ENCODE measurements at regions not wholly inside any gene's neighbourhood (a gene's known extent, or its start where the extent isn't known, plus 50 kb on each side); places are given as distances from the start of the nearest gene placed in this dataset.

DNA sequence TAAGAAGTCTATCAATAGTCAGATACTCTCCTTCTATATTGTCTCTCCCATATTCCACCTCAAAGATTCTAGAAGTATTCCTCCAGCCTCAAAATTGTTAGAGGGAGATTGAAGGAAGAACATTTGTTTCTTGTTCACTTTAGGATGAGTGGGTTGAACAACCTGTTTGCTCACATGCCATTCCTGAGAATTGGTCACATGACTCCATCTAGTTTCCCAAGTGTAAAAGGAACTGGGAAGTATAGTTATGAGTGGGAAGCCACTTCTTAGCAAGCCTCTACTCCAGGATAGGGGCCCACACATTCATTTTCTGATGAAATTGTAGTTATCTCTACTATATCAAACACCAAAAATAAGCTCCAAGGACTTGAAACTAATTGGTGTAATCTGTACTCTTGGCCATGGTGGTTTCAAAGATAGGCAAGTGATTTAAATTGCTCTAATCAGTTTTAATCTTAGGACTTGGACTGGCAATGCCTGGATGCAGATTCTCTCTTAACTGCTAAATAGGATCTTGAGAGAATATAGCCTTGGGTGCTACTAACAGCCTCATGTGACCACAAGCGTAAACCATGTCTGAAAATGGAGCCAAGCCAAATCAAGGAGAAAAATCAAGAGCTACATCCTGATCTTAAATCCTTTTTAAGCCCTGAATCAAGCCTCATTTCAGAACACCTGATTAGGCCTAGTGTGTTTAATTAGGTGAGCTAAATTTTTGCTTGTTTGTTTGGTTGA, 758.7 kb upstream of the MAN1A1 start:
- Histone ChIP-seq H3K23ac (ENCODE audit: insufficient read length) (no peak overlapping the region), H3K79me1 (ENCODE audit: low read depth, low read length) (no peaks in the 10 kb centered on the region), H3K56ac (replicated peaks; ENCODE audit: insufficient read length, low read depth, low read length) (no peak overlapping the region), H3K79me2 (ENCODE audit: control insufficient read depth in 1 of 2, insufficient read depth in 2 of 2, low read length in 2 of 2) (no peaks in the 10 kb centered on the region), H2BK120ac (replicated peaks; ENCODE audit: low read depth, low read length) (no peak overlapping the region), H3K36me3 (ENCODE audit: control insufficient read depth in 2 of 4, insufficient read depth in 4 of 4, low read length in 3 of 4) (no peaks in the 10 kb centered on the region), H3K9me3 (ENCODE audit: insufficient read depth in 2 of 2, low read depth in 1 of 2, low read length in 1 of 2) (no peaks in the 10 kb centered on the region), H3K4me3 (ENCODE audit: extremely low read depth in 1 of 4, insufficient read depth in 2 of 4, low read depth in 3 of 4, low read length in 4 of 4) (no peak overlapping the region), H4K20me1 (replicated peaks in 1 of 2; ENCODE audit: control insufficient read depth in 1 of 2, insufficient read depth in 2 of 2, low read length in 2 of 2) (no peaks in the 10 kb centered on the region), H3K18ac (ENCODE audit: extremely low read depth, low read length) (no peak overlapping the region), H3K27ac (ENCODE audit: low read depth, low read length) (no peak overlapping the region), H3K9ac (replicated peaks in 1 of 4; ENCODE audit: extremely low read depth in 1 of 4, low read depth in 3 of 4, low read length in 3 of 4) (no peak overlapping the region), H3K27me3 (replicated peaks in 1 of 4; ENCODE audit: control insufficient read depth in 3 of 4, extremely low read depth in 1 of 4, insufficient read depth in 3 of 4, low read length in 3 of 4) (no peaks in the 10 kb centered on the region), H3K4me1 (replicated peaks in 1 of 4; ENCODE audit: control insufficient read depth in 3 of 4, insufficient read depth in 4 of 4, low read length in 3 of 4) (no peaks in the 10 kb centered on the region), H2AFZ (ENCODE audit: low read length) (peak overlapping the region; percentile 55), H3K23me2 (ENCODE audit: low read depth, low read length) (no peaks in the 10 kb centered on the region), H2BK15ac (ENCODE audit: low read length) (no peak overlapping the region), H2BK20ac (ENCODE audit: low read length) (no peak overlapping the region), H4K91ac (replicated peaks; ENCODE audit: insufficient read length, low read length) (no peak overlapping the region), H4K8ac (ENCODE audit: extremely low read depth, insufficient read depth, low read length) (no peak overlapping the region), H2BK12ac (ENCODE audit: low read depth, low read length) (no peak overlapping the region), H4K5ac (ENCODE audit: insufficient read length, low read depth, low read length) (no peak overlapping the region), H3K4ac (replicated peaks; ENCODE audit: insufficient read length, low read depth, low read length) (no peak overlapping the region), H3K14ac (ENCODE audit: insufficient read length) (no peak overlapping the region), H3K4me2 (ENCODE audit: insufficient read depth in 1 of 2, low read depth in 2 of 2, low read length in 2 of 2) (no peak overlapping the region), H2BK5ac (ENCODE audit: low read depth, low read length) (no peak overlapping the region), H2AK5ac (ENCODE audit: low read depth, low read length) (no peak overlapping the region)
- FAIRE-seq: no peak
- ChIA-PET POLR2A (ENCODE audit: partially characterized antibody) (no interaction called here), CTCF (ENCODE audit: partially characterized antibody) (no interaction called here)
- WGBS, 2 experiments (ENCODE audit: extremely low coverage in 1 of 2, insufficient coverage in 1 of 2, insufficient read length in 1 of 2, insufficient replicate concordance in 2 of 2, low coverage in 1 of 2, low lambda C conversion rate in 2 of 2, missing lambda C conversion rate in 1 of 2): 86% methylated on average over 1 of the region's 1 CpG; no CpG with 5 or more reads in 1 of the 2 experiments
- DNase-seq (ENCODE audit: low read depth in 1 of 2, low spot score in 2 of 2): no peak
- TF ChIP-seq, protein P1, sequence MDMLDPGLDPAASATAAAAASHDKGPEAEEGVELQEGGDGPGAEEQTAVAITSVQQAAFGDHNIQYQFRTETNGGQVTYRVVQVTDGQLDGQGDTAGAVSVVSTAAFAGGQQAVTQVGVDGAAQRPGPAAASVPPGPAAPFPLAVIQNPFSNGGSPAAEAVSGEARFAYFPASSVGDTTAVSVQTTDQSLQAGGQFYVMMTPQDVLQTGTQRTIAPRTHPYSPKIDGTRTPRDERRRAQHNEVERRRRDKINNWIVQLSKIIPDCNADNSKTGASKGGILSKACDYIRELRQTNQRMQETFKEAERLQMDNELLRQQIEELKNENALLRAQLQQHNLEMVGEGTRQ (IDR thresholded peaks at IDR 0.05; ENCODE audit: low read length): 0 out of 2 replicates have a peak, but pooled peaks have one; percentile 16
